CD4-positive, alpha-beta memory T cell (primary cell): ENCODE measurements at regions not wholly inside any gene's neighbourhood (a gene's known extent, or its start where the extent isn't known, plus 50 kb on each side); places are given as distances from the start of the nearest gene placed in this dataset.
A peak's percentile ranks its signal among the peaks of the same experiment; 100 is the strongest.

Experiments
- CTCF ChIA-PET: fragments of 350-600 bp; sonication (Branson Sonifier 250); formaldehyde crosslinking; loops from one replicate; lab custom pipeline; 2021; ENCODE audit warnings: inconsistent platforms; ENCODE audit not compliant: partially characterized antibody; lab: Charles Lee
- POLR2A ChIA-PET: fragments of 350-600 bp; sonication (Branson Sonifier 250); formaldehyde crosslinking; loops from one replicate; lab custom pipeline; 2021; ENCODE audit not compliant: partially characterized antibody; lab: Charles Lee
- DNase-seq, 5 donors: peaks; one replicate each; pipeline versions ENCODE4 v3.0.0 to v3.0.0-alpha.2; 2020 to 2022; ENCODE audit warnings: mixed read lengths in 1 of 5
- H3K27ac ChIP-seq: one replicate; pipeline ENCODE4 v1.7.0; 2013; ENCODE audit warnings: low read depth, low read length
- H3K27me3 ChIP-seq: 2 replicates; pipeline ENCODE4 v1.7.0; 2013; ENCODE audit warnings: mild to moderate bottlenecking, low read length, moderate library complexity; ENCODE audit not compliant: insufficient read depth
- H3K36me3 ChIP-seq: 2 replicates; pipeline ENCODE4 v1.7.0; 2013; ENCODE audit warnings: mild to moderate bottlenecking, low read length, moderate library complexity; ENCODE audit not compliant: insufficient read depth
- H3K4me1 ChIP-seq: 2 replicates; pipeline ENCODE4 v1.7.0; 2013; ENCODE audit warnings: mild to moderate bottlenecking, low read length, moderate library complexity; ENCODE audit not compliant: insufficient read depth
- H3K4me3 ChIP-seq, 2 donors: one replicate each; pipeline ENCODE4 v1.7.0; 2013; ENCODE audit warnings: low read length in 2 of 2, mild to moderate bottlenecking in 1 of 2
- H3K9me3 ChIP-seq, 2 donors: one replicate each; pipeline ENCODE4 v1.7.0; 2013; ENCODE audit warnings: low read length in 2 of 2, control low read depth in 1 of 2; ENCODE audit not compliant: control insufficient read depth in 1 of 2
- H3K27ac Mint-ChIP-seq, 7 donors: one replicate each; pipeline ENCODE4 v1.8.0; 2020 to 2021; ENCODE audit warnings: mixed read lengths in 7 of 7, mild to moderate bottlenecking in 6 of 7, inconsistent platforms in 3 of 7, moderate library complexity in 3 of 7
- H3K27me3 Mint-ChIP-seq, 2 donors: one replicate each; pipeline ENCODE4 v1.8.0; 2020 to 2021; ENCODE audit warnings: mixed read lengths in 2 of 2
- H3K36me3 Mint-ChIP-seq, 2 donors: one replicate each; pipeline ENCODE4 v1.8.0; 2020 to 2021; ENCODE audit warnings: mixed read lengths in 2 of 2, inconsistent platforms in 1 of 2, mild to moderate bottlenecking in 1 of 2
- H3K4me1 Mint-ChIP-seq, 4 donors: one replicate each; pipeline ENCODE4 v1.8.0; 2020 to 2021; ENCODE audit warnings: mixed read lengths in 4 of 4, mild to moderate bottlenecking in 1 of 4
- H3K4me3 Mint-ChIP-seq, 8 donors: one replicate each; pipeline ENCODE4 v1.8.0; 2020 to 2021; ENCODE audit warnings: mixed read lengths in 8 of 8, mild to moderate bottlenecking in 7 of 8, moderate library complexity in 6 of 8, inconsistent platforms in 3 of 8
- H3K9me3 Mint-ChIP-seq, 8 donors: one replicate each; pipeline ENCODE4 v1.8.0; 2020 to 2021; ENCODE audit warnings: mixed read lengths in 8 of 8, mild to moderate bottlenecking in 5 of 8, inconsistent platforms in 3 of 8, moderate library complexity in 1 of 8
- intact Hi-C: fragments of 100-400 bp; cut with micrococcal nuclease; formaldehyde crosslinking; loops from one replicate; pipeline ENCODE4 v1.15.1; 2023

DNA sequence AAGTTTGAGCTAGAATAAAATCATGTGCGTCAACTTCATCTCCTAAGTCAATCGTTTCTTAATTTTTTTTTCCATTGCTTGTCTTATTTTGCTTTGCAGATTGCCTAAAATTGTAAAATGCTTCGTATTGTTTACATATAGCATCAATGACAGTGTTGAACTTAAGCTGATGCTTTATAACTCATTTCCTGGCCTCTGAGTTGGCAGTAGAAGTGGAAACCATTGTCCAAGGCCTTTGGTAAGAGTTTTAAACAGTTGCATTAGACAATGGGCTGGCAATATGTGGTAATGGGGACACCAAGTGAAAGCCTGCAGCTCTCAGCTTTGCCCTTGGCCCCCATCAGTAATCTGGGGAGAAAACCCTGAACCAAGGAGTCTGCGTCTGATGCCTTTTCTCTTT is 154.8 kb upstream of the GAS1 start:
- POLR2A ChIA-PET = no interaction called here
- Mint-ChIP-seq H3K4me3 (no peak overlapping the region), H3K9me3 (peaks cover 0 to 5% (median 2%) of the 10 kb centered on the region in 8 donors), H3K27me3 (peaks cover 10 to 11% of the 10 kb centered on the region in 2 donors), H3K4me1 (peaks cover 0 to 1% (median 0%) of the 10 kb centered on the region in 4 donors), H3K27ac (no peak overlapping the region), H3K36me3 (no peaks in the 10 kb centered on the region)
- DNase-seq = no peak
- Histone ChIP-seq H3K4me3 (no peak overlapping the region), H3K27me3 (peaks cover 3% of the 10 kb centered on the region), H3K36me3 (no peaks in the 10 kb centered on the region), H3K4me1 (no peaks in the 10 kb centered on the region), H3K27ac (no peak overlapping the region), H3K9me3 (no peaks in the 10 kb centered on the region)
- intact Hi-C loops = no loop called here
- CTCF ChIA-PET = no interaction called here

GRCh38 chr9:87107072-87107471 is 159.8 kb upstream of the GAS1 start:
- Mint-ChIP-seq H3K9me3 (peaks cover 0 to 8% (median 2%) of the 10 kb centered on the region in 8 donors), H3K27ac (no peak overlapping the region), H3K4me3 (no peak overlapping the region), H3K4me1 (peaks cover 0 to 1% (median 0%) of the 10 kb centered on the region in 4 donors), H3K36me3 (no peaks in the 10 kb centered on the region), H3K27me3 (peaks cover 11 to 16% of the 10 kb centered on the region in 2 donors)
- no peak for DNase-seq
- Histone ChIP-seq H3K4me1 (no peaks in the 10 kb centered on the region), H3K27me3 (peaks cover 3% of the 10 kb centered on the region), H3K36me3 (no peaks in the 10 kb centered on the region), H3K9me3 (no peaks in the 10 kb centered on the region), H3K4me3 (no peak overlapping the region), H3K27ac (no peak overlapping the region)
- CTCF ChIA-PET = interaction anchor here (0.9 kb wide), 1 partner anchor 36 kb away, joined by 3 read pairs; no protein-coding TSS in a partner anchor
- intact Hi-C loops = no loop called here
- POLR2A ChIA-PET = no interaction called here

DNA sequence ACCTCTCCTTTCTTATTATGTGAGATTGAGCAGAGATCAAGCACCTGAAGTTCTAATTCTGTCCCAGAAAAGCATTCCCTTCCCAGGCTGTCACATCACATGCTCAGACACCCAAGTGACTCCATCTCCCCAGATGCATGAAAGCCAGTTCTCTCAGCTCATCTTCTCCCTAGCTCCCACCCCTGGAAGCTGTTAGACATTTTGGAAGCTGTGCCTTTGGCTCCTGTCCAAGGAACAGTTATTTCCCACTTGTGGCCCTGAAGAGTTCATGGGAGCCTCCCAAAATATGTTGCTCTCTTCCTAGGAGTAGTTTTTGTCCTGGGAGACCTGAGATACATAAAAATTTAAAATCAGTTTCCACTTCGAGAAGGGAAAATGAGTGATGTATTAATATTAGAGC is 161.4 kb upstream of the GAS1 start:
- Mint-ChIP-seq H3K27me3 (peaks cover 6 to 9% of the 10 kb centered on the region in 2 donors), H3K27ac (no peak overlapping the region), H3K9me3 (peaks cover 0 to 8% (median 0%) of the 10 kb centered on the region in 8 donors), H3K4me3 (no peak overlapping the region), H3K36me3 (no peaks in the 10 kb centered on the region), H3K4me1 (no peaks in the 10 kb centered on the region)
- intact Hi-C loops = no loop called here
- ChIA-PET POLR2A (no interaction called here), CTCF (no interaction called here)
- Histone ChIP-seq H3K36me3 (no peaks in the 10 kb centered on the region), H3K4me1 (no peaks in the 10 kb centered on the region), H3K27ac (no peak overlapping the region), H3K4me3 (no peak overlapping the region), H3K27me3 (peaks cover 3% of the 10 kb centered on the region), H3K9me3 (no peaks in the 10 kb centered on the region)
- no peak for DNase-seq

GRCh38 chr9:87109231-87109631 is 161.9 kb upstream of the GAS1 start:
- intact Hi-C loops = no loop called here
- Mint-ChIP-seq H3K27ac (no peak overlapping the region), H3K4me3 (no peak overlapping the region), H3K27me3 (peaks cover 8 to 9% of the 10 kb centered on the region in 2 donors), H3K9me3 (peaks cover 0 to 8% (median 0%) of the 10 kb centered on the region in 8 donors), H3K4me1 (no peaks in the 10 kb centered on the region), H3K36me3 (no peaks in the 10 kb centered on the region)
- peaks cover 3% of the 10 kb centered on the region for H3K27me3 ChIP-seq
- no peaks in the 10 kb centered on the region for H3K4me1 ChIP-seq
- CTCF ChIA-PET = no interaction called here
- no peaks in the 10 kb centered on the region for H3K36me3 ChIP-seq
- H3K9me3 ChIP-seq = no peaks in the 10 kb centered on the region
- DNase-seq = no peak
- H3K27ac ChIP-seq = no peak overlapping the region
- H3K4me3 ChIP-seq = no peak overlapping the region
- POLR2A ChIA-PET = no interaction called here

DNA sequence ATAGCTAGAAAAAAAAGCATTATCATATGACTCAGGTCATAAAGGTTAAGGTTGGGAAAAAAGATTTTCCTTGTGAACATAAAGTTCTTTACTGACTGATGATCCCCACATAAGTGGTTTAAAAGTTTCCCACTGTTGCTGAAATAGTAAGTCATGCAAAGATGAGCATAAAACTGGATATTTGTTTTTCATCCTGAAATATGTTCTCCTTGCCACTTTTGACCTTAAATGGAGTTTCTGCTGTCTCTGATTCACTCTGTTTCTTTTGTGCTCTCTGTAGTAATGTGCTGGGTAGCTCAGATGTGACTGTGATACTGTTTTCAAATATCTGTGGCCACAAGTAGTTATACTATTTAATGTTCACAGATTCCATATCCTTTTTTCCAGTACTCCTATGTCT is 162.5 kb upstream of the GAS1 start:
- Mint-ChIP-seq H3K4me1 (no peaks in the 10 kb centered on the region), H3K27me3 (peaks cover 8 to 11% of the 10 kb centered on the region in 2 donors), H3K27ac (no peak overlapping the region), H3K36me3 (no peaks in the 10 kb centered on the region), H3K4me3 (no peak overlapping the region), H3K9me3 (peaks cover 0 to 8% (median 0%) of the 10 kb centered on the region in 8 donors)
- CTCF ChIA-PET = no interaction called here
- intact Hi-C loops = no loop called here
- H3K36me3 ChIP-seq = no peaks in the 10 kb centered on the region
- no peak for DNase-seq
- H3K9me3 ChIP-seq = no peaks in the 10 kb centered on the region
- POLR2A ChIA-PET = no interaction called here
- H3K4me1 ChIP-seq = no peaks in the 10 kb centered on the region
- no peak overlapping the region for H3K27ac ChIP-seq
- no peak overlapping the region for H3K4me3 ChIP-seq
- H3K27me3 ChIP-seq = peaks cover 3% of the 10 kb centered on the region

GRCh38 chr9:87111010-87111409 is 163.7 kb upstream of the GAS1 start:
- Histone ChIP-seq H3K9me3 (no peaks in the 10 kb centered on the region), H3K27me3 (no peaks in the 10 kb centered on the region), H3K27ac (no peak overlapping the region), H3K36me3 (no peaks in the 10 kb centered on the region), H3K4me1 (no peaks in the 10 kb centered on the region), H3K4me3 (no peak overlapping the region)
- ChIA-PET POLR2A (no interaction called here), CTCF (no interaction called here)
- H3K27ac Mint-ChIP-seq = no peak overlapping the region
- peaks cover 0 to 8% (median 0%) of the 10 kb centered on the region in 8 donors for H3K9me3 Mint-ChIP-seq
- no peaks in the 10 kb centered on the region for H3K36me3 Mint-ChIP-seq
- no peak overlapping the region for H3K4me3 Mint-ChIP-seq
- peaks cover 2 to 7% of the 10 kb centered on the region in 2 donors for H3K27me3 Mint-ChIP-seq
- no peaks in the 10 kb centered on the region for H3K4me1 Mint-ChIP-seq
- intact Hi-C loops = no loop called here
- no peak for DNase-seq

GRCh38 chr9:87112656-87113055 is 165.3 kb upstream of the GAS1 start:
- H3K27me3 Mint-ChIP-seq = peaks cover 5 to 10% of the 10 kb centered on the region in 2 donors
- Histone ChIP-seq H3K36me3 (no peaks in the 10 kb centered on the region), H3K4me3 (no peak overlapping the region), H3K27ac (no peak overlapping the region), H3K4me1 (no peaks in the 10 kb centered on the region), H3K9me3 (no peaks in the 10 kb centered on the region), H3K27me3 (no peaks in the 10 kb centered on the region)
- CTCF ChIA-PET = no interaction called here
- no peak for DNase-seq
- no peak overlapping the region for H3K4me3 Mint-ChIP-seq
- peaks cover 0 to 7% (median 0%) of the 10 kb centered on the region in 8 donors for H3K9me3 Mint-ChIP-seq
- POLR2A ChIA-PET = no interaction called here
- H3K4me1 Mint-ChIP-seq = no peaks in the 10 kb centered on the region
- H3K36me3 Mint-ChIP-seq = no peaks in the 10 kb centered on the region
- intact Hi-C loops = no loop called here
- peak overlapping the region in 1 of 7 donors; percentile 65 for H3K27ac Mint-ChIP-seq

DNA sequence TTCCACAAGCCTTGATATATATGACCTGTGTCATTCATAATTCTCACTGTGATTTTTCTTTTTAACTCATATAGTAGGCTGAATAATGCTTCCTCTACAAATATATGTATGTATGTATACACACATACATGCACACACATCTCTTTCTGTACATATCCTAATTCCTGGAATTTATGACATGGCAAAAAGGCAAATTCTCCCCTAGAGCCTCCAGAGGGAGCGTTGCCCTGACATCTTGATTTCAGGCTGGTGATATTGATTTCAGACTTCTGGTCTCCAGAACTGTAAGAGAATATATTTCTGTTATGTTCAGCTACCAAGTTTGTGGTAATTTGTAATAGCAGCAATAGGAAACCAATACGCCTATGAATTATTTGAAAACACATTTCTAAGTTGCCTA is 166.6 kb upstream of the GAS1 start:
- H3K27ac ChIP-seq = no peak overlapping the region
- no peaks in the 10 kb centered on the region for H3K27me3 ChIP-seq
- ChIA-PET CTCF (no interaction called here), POLR2A (no interaction called here)
- H3K27ac Mint-ChIP-seq = no peak overlapping the region
- intact Hi-C loops = no loop called here
- peaks cover 5 to 10% of the 10 kb centered on the region in 2 donors for H3K27me3 Mint-ChIP-seq
- no peaks in the 10 kb centered on the region for H3K4me1 ChIP-seq
- H3K4me3 Mint-ChIP-seq = no peak overlapping the region
- no peak overlapping the region for H3K4me3 ChIP-seq
- DNase-seq = no peak
- no peaks in the 10 kb centered on the region for H3K4me1 Mint-ChIP-seq
- no peaks in the 10 kb centered on the region for H3K9me3 ChIP-seq
- H3K36me3 Mint-ChIP-seq = no peaks in the 10 kb centered on the region
- H3K9me3 Mint-ChIP-seq = peaks cover 0 to 7% (median 0%) of the 10 kb centered on the region in 8 donors
- no peaks in the 10 kb centered on the region for H3K36me3 ChIP-seq
